GM20000 (cell line): ENCODE measurements at regions not wholly inside any gene's neighbourhood (a gene's known extent, or its start where the extent isn't known, plus 50 kb on each side); places are given as distances from the start of the nearest gene placed in this dataset.

Experiments used
- DNase-seq: peaks from one replicate; pipeline ENCODE4 v3.0.0; 2012; ENCODE audit warnings: low spot score
- TF ChIP-seq, protein P1 (sequence below): IDR thresholded peaks from 2 replicates; pipeline ENCODE4 v1.5.1; 2012; ENCODE audit warnings: mild to moderate bottlenecking, control low read depth; ENCODE audit errors: extremely low read depth, missing control alignments

DNA sequence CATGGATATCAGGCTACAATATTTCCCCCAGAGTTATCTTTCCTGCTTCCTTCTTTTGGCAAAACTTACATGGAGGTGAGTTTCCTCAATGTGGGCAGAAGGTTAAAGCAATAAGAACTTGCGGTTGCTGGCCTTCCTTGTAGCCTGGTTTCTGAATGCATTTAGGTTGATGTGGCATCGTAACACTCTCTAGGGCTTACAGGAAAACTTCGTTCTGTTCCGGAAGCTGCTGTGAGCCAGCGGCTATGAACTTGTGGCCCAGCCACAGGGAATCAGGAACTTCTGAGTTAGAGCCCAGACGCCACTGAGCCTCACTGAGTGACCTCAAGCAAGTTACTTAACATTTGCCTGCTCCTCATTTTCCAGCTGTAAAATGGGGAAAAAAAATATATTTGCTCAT is 623.4 kb upstream of the ADAMTS5 start:
- DNase-seq, result no peak
- TF ChIP-seq, protein P1, sequence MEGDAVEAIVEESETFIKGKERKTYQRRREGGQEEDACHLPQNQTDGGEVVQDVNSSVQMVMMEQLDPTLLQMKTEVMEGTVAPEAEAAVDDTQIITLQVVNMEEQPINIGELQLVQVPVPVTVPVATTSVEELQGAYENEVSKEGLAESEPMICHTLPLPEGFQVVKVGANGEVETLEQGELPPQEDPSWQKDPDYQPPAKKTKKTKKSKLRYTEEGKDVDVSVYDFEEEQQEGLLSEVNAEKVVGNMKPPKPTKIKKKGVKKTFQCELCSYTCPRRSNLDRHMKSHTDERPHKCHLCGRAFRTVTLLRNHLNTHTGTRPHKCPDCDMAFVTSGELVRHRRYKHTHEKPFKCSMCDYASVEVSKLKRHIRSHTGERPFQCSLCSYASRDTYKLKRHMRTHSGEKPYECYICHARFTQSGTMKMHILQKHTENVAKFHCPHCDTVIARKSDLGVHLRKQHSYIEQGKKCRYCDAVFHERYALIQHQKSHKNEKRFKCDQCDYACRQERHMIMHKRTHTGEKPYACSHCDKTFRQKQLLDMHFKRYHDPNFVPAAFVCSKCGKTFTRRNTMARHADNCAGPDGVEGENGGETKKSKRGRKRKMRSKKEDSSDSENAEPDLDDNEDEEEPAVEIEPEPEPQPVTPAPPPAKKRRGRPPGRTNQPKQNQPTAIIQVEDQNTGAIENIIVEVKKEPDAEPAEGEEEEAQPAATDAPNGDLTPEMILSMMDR, result no peak

DNA sequence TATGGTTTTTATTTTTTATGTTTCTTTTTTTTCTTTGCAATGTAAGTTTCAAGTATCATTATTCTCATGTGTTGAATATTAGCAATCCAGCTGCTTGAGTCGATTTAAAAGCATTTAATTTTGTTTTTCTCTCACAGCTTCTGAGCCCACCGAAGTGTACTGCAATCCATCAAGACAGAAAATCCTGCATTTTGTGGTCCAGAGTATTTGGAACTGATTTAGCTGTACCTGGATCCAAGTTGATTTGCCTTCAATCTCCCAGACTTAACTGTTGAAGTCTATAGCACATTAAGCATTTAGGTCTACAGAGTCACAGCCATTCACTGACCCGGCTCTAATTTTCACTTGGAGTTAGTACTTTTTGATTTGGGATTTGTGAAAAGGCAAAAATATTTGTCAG is 622.9 kb upstream of the ADAMTS5 start:
- no peak for DNase-seq
- TF ChIP-seq, protein P1, result no peak

DNA sequence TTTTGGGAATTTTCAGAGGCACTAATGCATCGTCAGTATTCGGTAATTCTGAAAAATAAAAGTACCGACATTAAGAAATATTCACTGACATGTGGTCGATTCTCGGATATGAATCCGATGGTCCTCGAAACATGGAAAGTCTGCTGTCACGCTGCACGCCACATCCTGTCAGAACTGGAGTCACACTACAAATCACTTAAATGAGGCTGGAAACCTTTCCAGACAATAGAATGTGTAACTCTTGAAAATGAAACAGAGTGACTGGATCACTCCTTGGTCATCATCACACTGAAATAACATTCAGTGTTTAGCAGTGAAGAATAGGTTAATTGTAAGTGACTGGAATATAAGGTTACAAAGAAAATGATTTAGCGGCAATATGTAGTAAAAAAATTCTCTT is 620.1 kb upstream of the ADAMTS5 start:
- TF ChIP-seq, protein P1, result no peak
- no peak for DNase-seq

DNA sequence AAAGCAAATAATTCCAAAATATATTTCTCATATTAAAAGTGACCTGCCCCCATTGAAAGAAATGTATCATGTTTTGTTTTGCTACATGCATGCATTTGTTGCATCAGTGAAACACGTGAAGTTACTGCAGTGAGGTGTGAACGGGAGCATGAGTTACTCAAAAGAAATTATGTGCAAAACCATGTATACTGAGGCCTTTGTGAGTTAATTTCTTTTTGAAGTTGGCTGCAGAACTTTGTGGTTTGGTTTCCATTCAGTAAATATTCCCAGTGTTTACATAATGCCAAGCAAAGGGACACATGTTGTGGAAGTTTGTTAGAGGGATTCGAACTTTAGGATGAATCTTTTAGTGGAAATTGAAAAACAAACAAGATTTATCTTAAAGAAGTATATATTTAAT is 619.4 kb upstream of the ADAMTS5 start:
- DNase-seq, result no peak
- TF ChIP-seq, protein P1, result no peak

DNA sequence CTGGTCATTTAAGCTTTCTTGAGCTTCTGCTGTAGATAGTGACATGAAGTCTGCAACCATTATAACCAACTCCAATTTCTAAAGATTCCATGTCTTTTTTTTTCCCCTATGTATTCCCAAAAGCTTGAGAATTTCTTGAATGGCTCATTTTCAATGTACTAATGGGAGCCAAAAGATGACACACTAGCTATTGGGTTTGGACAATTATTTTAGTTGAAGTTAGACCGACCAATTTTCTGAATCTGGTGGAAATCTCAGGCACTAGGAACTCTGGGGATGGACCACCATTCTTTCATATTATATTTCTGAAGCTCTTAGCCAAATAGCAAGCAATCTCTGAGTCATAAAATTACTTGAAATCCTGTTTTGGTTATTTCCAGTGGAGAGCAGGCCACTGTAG is 617.4 kb upstream of the ADAMTS5 start:
- no peak for DNase-seq
- TF ChIP-seq, protein P1, result no peak

DNA sequence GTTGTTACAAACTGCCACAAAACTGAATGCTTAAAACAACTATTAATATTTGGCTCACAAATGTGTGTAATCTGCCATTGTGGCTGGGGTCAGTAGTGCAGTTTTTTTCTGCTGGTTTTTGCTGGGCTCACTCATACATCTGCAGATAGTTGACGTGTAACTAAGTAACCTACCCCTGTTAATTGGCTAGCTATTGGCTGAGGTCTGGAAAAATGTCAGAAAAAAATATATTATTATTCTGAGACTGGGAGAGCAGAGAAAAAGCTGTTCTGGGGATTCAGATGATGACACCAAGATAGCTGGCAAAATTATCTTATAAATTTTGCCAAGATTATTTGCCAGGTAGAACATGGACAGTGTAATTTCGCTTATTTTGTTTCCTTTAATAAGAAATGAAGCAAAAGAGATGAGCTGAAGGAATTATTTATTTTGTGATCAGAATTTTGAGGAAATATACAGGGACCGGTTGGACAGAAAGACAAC is 616.1 kb upstream of the ADAMTS5 start:
- no peak for DNase-seq
- TF ChIP-seq, protein P1, result no peak

DNA sequence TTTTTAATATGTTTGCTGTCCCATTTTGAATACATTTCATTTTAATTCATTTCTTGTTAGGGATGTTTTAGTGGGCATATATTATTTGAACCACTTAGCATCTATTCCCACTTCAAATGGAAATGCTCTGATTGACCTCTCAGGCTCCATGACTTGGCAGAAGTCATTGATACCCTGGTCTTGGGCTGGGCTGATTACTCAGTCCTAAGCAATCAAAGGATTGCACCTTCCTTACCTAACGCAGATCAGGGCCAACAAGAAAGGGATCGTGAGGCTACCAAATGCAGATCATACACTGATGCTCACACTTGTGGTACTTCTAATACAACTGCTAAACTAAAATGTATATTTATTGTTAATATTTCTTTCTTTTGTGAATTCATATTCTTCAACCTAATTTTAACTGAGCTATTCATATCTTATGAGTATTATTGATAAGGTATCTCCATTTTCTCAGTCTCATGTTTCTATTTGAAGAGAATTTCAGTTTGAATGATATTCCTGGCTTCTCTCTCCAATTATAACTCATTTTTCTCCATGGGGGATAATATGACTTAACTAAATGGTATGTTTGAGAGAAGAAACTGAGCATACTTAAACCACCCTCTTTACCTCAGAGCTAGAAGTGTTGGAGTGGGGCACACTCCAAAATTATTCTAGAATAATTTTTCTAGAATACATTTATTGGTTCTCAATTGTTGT is 615.5 kb upstream of the ADAMTS5 start:
- no peak for DNase-seq
- TF ChIP-seq, protein P1, result no peak
